ENCODE measurements at regions not wholly inside any gene's neighbourhood (a gene's known extent, or its start where the extent isn't known, plus 50 kb on each side); places are given as distances from the start of the nearest gene placed in this dataset.

DNA sequence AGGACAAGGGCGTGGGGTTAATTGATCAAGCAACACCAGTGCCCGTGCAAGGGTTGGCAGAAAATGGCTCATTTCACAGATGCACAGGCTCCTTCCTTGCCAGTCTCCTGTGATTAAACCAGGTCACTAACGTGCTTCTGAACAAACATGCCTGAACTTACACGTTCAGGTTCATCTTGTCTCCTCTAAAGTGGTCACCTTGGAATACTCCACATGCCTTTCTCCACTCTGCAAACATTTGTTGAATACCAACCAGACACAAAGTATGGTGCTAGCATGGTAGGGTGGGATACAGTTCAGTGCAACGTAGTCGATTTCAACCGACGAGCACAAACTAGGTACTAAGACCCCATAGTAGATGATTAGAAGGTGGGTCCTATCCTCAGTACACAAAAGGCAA is 72.6 kb upstream of the PTPRT start:
- H3K4me1 ChIP-seq: no peaks in the 10 kb centered on the region
- no peaks in the 10 kb centered on the region for H3K36me3 ChIP-seq
- TF ChIP-seq, protein P1, sequence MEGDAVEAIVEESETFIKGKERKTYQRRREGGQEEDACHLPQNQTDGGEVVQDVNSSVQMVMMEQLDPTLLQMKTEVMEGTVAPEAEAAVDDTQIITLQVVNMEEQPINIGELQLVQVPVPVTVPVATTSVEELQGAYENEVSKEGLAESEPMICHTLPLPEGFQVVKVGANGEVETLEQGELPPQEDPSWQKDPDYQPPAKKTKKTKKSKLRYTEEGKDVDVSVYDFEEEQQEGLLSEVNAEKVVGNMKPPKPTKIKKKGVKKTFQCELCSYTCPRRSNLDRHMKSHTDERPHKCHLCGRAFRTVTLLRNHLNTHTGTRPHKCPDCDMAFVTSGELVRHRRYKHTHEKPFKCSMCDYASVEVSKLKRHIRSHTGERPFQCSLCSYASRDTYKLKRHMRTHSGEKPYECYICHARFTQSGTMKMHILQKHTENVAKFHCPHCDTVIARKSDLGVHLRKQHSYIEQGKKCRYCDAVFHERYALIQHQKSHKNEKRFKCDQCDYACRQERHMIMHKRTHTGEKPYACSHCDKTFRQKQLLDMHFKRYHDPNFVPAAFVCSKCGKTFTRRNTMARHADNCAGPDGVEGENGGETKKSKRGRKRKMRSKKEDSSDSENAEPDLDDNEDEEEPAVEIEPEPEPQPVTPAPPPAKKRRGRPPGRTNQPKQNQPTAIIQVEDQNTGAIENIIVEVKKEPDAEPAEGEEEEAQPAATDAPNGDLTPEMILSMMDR (IDR thresholded peaks at IDR 0.05; ENCODE audit: low read depth, low read length): no peak
- no peaks in the 10 kb centered on the region for H3K27me3 ChIP-seq
- no peak for DNase-seq
- no peak overlapping the region for H3K4me3 ChIP-seq (ENCODE audit: low read depth, low read length)
- H3K9me3 ChIP-seq: no peaks in the 10 kb centered on the region; the same call in 1 of the 2 replicates

- no peak for DNase-seq
- Histone ChIP-seq H3K27me3 (peaks cover 14% of the 10 kb centered on the region), H3K36me3 (no peaks in the 10 kb centered on the region), H3K9me3 (no peaks in the 10 kb centered on the region; the same call in 1 of the 2 replicates), H3K4me1 (no peaks in the 10 kb centered on the region), H3K4me3 (ENCODE audit: low read depth, low read length) (no peak overlapping the region)
- TF ChIP-seq, protein P1 (IDR thresholded peaks at IDR 0.05; ENCODE audit: low read depth, low read length): no peak
Measured at GRCh38 chr20:43255877-43256276, 66.2 kb upstream of the PTPRT start.

DNA sequence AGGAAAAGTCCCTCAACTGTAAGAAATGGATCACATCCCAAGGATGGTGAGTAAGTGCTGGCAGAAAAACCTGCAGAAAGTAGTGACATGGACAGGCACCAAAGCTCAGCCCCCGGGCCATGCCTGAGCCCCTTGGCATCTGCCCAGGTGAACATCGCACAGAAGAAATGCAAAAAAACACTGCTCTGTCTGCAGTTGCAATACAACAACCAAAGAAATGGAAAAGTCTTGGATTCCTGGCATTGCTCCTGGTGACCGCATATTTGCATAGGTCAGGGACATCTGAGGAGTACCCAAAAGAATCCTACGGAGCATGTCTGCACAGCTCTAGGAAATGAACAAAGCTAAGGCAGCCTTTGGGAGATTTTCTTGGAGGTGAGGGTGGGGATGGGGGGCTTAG is 63.1 kb upstream of the PTPRT start:
- no peak overlapping the region for H3K4me3 ChIP-seq (ENCODE audit: low read depth, low read length)
- peaks cover 14% of the 10 kb centered on the region for H3K27me3 ChIP-seq
- H3K9me3 ChIP-seq: no peaks in the 10 kb centered on the region
- H3K36me3 ChIP-seq: no peaks in the 10 kb centered on the region
- no peaks in the 10 kb centered on the region for H3K4me1 ChIP-seq
- TF ChIP-seq, protein P1 (IDR thresholded peaks at IDR 0.05; ENCODE audit: low read depth, low read length): no peak
- no peak for DNase-seq

DNA sequence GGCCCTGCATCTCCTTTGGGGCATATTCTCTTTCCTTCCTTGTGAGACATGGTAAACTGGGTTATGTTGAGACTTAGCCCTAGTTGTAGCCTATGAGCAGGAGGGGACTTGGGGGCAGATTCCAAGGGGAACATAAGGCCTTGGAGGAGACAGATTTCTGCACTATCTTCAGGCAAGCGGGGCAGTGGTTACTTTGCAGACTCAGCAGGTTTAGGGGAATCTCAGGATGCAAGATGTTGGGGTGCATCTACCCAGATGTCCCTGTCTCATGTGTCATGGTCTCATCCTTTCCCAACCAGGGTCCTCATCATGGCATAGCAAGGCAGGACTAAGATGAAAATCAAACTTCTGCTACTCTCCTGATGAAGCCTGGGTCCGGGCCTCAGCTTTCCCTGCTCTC is 58.6 kb upstream of the PTPRT start:
- H3K36me3 ChIP-seq: no peaks in the 10 kb centered on the region
- TF ChIP-seq, protein P1 (IDR thresholded peaks at IDR 0.05; ENCODE audit: low read depth, low read length): no peak
- H3K4me1 ChIP-seq: no peaks in the 10 kb centered on the region
- H3K27me3 ChIP-seq: peaks cover 5% of the 10 kb centered on the region; the same call in 1 of the 2 replicates
- no peak for DNase-seq
- no peaks in the 10 kb centered on the region for H3K9me3 ChIP-seq
- no peak overlapping the region for H3K4me3 ChIP-seq (ENCODE audit: low read depth, low read length)

GRCh38 chr20:43247361-43247760 is 57.7 kb upstream of the PTPRT start:
- Histone ChIP-seq H3K4me3 (ENCODE audit: low read depth, low read length) (no peak overlapping the region), H3K36me3 (no peaks in the 10 kb centered on the region), H3K9me3 (no peaks in the 10 kb centered on the region), H3K4me1 (no peaks in the 10 kb centered on the region), H3K27me3 (no peaks in the 10 kb centered on the region)
- TF ChIP-seq, protein P1 (IDR thresholded peaks at IDR 0.05; ENCODE audit: low read depth, low read length): no peak
- DNase-seq: no peak

DNA sequence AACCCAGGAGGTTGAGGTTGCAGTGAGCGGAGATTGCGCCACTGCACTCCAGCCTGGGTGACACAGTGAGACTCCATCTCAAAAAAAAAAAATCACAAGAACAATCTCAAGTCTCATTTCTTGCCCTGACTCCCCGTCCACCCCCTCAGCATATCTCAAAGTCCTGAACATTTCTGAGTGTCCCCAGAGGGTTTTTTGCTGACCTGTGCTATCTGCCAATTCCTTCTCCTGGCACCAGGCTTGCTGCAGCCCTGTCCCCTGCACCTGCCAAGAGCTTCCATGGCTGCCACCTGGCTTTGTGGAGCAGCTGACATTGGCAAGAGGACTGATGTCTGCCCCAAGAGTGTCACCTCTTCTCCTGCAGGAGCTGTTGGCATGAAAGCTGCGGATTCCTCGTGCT is 54.9 kb upstream of the PTPRT start:
- Histone ChIP-seq H3K4me3 (ENCODE audit: low read depth, low read length) (no peak overlapping the region), H3K27me3 (no peaks in the 10 kb centered on the region), H3K9me3 (no peaks in the 10 kb centered on the region), H3K4me1 (no peaks in the 10 kb centered on the region), H3K36me3 (no peaks in the 10 kb centered on the region)
- TF ChIP-seq, protein P1 (IDR thresholded peaks at IDR 0.05; ENCODE audit: low read depth, low read length): no peak
- no peak for DNase-seq

Data from BE2C (cell line).